DND-41 (cell line): ENCODE measurements at regions not wholly inside any gene's neighbourhood (a gene's known extent, or its start where the extent isn't known, plus 50 kb on each side); places are given as distances from the start of the nearest gene placed in this dataset.

Experiments used
- ATAC-seq: fragments of 200-7000 bp; cut with Tn5 transposase; 3 replicates; pipeline ENCODE4 v1.9.1; 2021; ENCODE audit warnings: low read depth; ENCODE audit not compliant: insufficient read depth
- DNase-seq: peaks from one replicate; pipeline ENCODE4 v3.0.0-alpha.2; 2020
- H2AFZ ChIP-seq: 2 replicates; pipeline ENCODE4 v1.6.0; 2012; ENCODE audit warnings: low read depth, low read length
- H3K27ac ChIP-seq: 2 replicates; pipeline ENCODE4 v1.5.1; 2012; ENCODE audit warnings: low read length, inconsistent platforms
- H3K27me3 ChIP-seq: fragments of 200-600 bp; sonication (generic); 2 replicates; pipeline ENCODE4 v1.6.0; 2012; ENCODE audit warnings: low read length, mild to moderate bottlenecking, inconsistent platforms; ENCODE audit not compliant: insufficient read depth, poor library complexity
- H3K36me3 ChIP-seq: 2 replicates; pipeline ENCODE4 v1.5.1; 2012; ENCODE audit warnings: low read length, inconsistent platforms; ENCODE audit not compliant: insufficient read depth
- H3K4me1 ChIP-seq: 2 replicates; pipeline ENCODE4 v1.5.1; 2012; ENCODE audit warnings: mild to moderate bottlenecking, low read length; ENCODE audit not compliant: insufficient read depth
- H3K4me2 ChIP-seq: 2 replicates; pipeline ENCODE4 v1.6.0; 2012; ENCODE audit warnings: mild to moderate bottlenecking, moderate library complexity, low read length, inconsistent platforms; ENCODE audit not compliant: insufficient read depth
- H3K4me3 ChIP-seq, 2 experiments: fragments of 200-600 bp in 1 of 2; shearing (Covaris generic) in 1 of 2; 2 replicates each; pipeline ENCODE4 v1.5.1; 2012 to 2016; ENCODE audit warnings: inconsistent platforms in 2 of 2, low read length in 2 of 2, mild to moderate bottlenecking in 2 of 2, low read depth in 1 of 2, moderate library complexity in 1 of 2
- H3K79me2 ChIP-seq: 2 replicates; pipeline ENCODE4 v1.6.0; 2012; ENCODE audit warnings: low read length, inconsistent platforms; ENCODE audit not compliant: insufficient read depth
- H3K9ac ChIP-seq: 2 replicates; pipeline ENCODE4 v1.6.0; 2012; ENCODE audit warnings: low read depth, mild to moderate bottlenecking, inconsistent platforms, low read length, moderate library complexity
- H3K9me3 ChIP-seq: 2 replicates; pipeline ENCODE4 v1.5.1; 2012; ENCODE audit warnings: low read length, moderate library complexity, mild to moderate bottlenecking, inconsistent platforms; ENCODE audit not compliant: insufficient read depth, severe bottlenecking
- H4K20me1 ChIP-seq: 2 replicates; pipeline ENCODE4 v1.6.0; 2012; ENCODE audit warnings: low read length; ENCODE audit not compliant: insufficient read depth
- EZH2 ChIP-seq: IDR thresholded peaks from 3 replicates; pipeline ENCODE4 v1.6.1; 2012; ENCODE audit warnings: borderline replicate concordance, low read depth, mild to moderate bottlenecking, moderate library complexity, low read length, inconsistent platforms; ENCODE audit not compliant: severe bottlenecking
- TF ChIP-seq, protein P1 (sequence below): IDR thresholded peaks from 2 replicates; pipeline ENCODE4 v1.5.1; 2012; ENCODE audit warnings: borderline replicate concordance, low read length, moderate library complexity, mild to moderate bottlenecking; ENCODE audit not compliant: poor library complexity, severe bottlenecking; ENCODE audit errors: extremely low read depth

- no peak overlapping the region for H3K4me2 ChIP-seq
- H3K9me3 ChIP-seq, result no peaks in the 10 kb centered on the region
- H3K27ac ChIP-seq, result no peak overlapping the region
- no peaks in the 10 kb centered on the region for H4K20me1 ChIP-seq
- no peak overlapping the region for H2AFZ ChIP-seq
- ATAC-seq (no peak), DNase-seq (no peak)
- no peaks in the 10 kb centered on the region for H3K27me3 ChIP-seq
- no peaks in the 10 kb centered on the region for H3K79me2 ChIP-seq
- H3K36me3 ChIP-seq, result no peaks in the 10 kb centered on the region
- no peaks in the 10 kb centered on the region for H3K4me1 ChIP-seq
- H3K9ac ChIP-seq, result no peak overlapping the region
- no peak overlapping the region for H3K4me3 ChIP-seq
- no peak for TF ChIP-seq EZH2
- TF ChIP-seq, protein P1, sequence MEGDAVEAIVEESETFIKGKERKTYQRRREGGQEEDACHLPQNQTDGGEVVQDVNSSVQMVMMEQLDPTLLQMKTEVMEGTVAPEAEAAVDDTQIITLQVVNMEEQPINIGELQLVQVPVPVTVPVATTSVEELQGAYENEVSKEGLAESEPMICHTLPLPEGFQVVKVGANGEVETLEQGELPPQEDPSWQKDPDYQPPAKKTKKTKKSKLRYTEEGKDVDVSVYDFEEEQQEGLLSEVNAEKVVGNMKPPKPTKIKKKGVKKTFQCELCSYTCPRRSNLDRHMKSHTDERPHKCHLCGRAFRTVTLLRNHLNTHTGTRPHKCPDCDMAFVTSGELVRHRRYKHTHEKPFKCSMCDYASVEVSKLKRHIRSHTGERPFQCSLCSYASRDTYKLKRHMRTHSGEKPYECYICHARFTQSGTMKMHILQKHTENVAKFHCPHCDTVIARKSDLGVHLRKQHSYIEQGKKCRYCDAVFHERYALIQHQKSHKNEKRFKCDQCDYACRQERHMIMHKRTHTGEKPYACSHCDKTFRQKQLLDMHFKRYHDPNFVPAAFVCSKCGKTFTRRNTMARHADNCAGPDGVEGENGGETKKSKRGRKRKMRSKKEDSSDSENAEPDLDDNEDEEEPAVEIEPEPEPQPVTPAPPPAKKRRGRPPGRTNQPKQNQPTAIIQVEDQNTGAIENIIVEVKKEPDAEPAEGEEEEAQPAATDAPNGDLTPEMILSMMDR, result no peak
Observed at GRCh38 chr2:41647468-41648050, 400.3 kb upstream of the PKDCC start.

DNA sequence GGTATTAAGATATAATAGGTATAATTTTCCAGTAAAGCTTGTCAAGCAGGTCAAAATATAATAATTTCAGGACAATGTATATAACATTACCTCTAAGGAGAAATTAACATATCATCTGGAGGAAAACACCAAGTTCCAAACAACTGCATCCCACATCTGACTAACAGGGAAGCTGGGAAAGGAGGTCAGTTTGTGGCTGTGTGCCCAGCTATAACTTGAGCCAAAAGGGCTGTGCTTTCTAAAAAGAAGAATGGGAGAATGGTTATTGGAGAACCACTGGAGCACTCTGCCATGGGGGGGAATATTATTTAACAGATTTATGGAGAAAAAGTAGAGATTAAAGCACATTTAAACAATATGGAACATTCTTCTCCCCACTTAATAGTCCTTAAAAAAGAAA lies 390.6 kb upstream of the PKDCC start:
- no peaks in the 10 kb centered on the region for H3K79me2 ChIP-seq
- H3K4me2 ChIP-seq, result no peak overlapping the region
- no peak overlapping the region for H3K9ac ChIP-seq
- no peaks in the 10 kb centered on the region for H3K36me3 ChIP-seq
- DNase-seq (no peak), ATAC-seq (no peak)
- H3K4me1 ChIP-seq, result no peaks in the 10 kb centered on the region
- H2AFZ ChIP-seq, result no peak overlapping the region
- TF ChIP-seq EZH2, result no peak
- TF ChIP-seq, protein P1, result no peak
- no peak overlapping the region for H3K4me3 ChIP-seq
- no peaks in the 10 kb centered on the region for H3K9me3 ChIP-seq
- H3K27ac ChIP-seq, result no peak overlapping the region
- no peaks in the 10 kb centered on the region for H3K27me3 ChIP-seq
- H4K20me1 ChIP-seq, result no peaks in the 10 kb centered on the region

DNA sequence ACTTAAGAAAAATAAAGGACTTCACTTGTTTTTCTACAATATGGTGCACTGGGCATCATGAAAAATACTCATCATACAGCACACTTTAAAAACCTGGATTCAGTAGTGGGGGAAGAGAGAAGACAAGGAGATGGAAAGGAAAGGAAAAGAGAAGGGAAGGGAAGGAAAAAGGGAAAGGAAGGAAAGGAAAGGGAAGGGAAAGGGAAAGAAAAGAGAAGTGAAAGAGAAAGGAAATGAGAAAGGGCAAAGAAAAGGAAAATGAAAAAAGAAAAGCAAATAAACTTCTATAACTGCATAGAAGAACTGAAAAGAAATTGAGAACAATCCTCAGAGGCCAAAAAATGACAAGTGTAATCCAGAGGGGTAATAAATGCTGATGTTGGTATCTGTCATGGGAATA lies 388.1 kb upstream of the PKDCC start:
- DNase-seq (no peak), ATAC-seq (no peak)
- no peak overlapping the region for H3K4me2 ChIP-seq
- no peak overlapping the region for H3K9ac ChIP-seq
- no peaks in the 10 kb centered on the region for H3K27me3 ChIP-seq
- TF ChIP-seq, protein P1, result no peak
- TF ChIP-seq EZH2, result no peak
- no peak overlapping the region for H3K4me3 ChIP-seq
- H2AFZ ChIP-seq, result no peak overlapping the region
- no peaks in the 10 kb centered on the region for H3K4me1 ChIP-seq
- H3K79me2 ChIP-seq, result no peaks in the 10 kb centered on the region
- no peaks in the 10 kb centered on the region for H3K9me3 ChIP-seq
- H3K36me3 ChIP-seq, result no peaks in the 10 kb centered on the region
- H3K27ac ChIP-seq, result no peak overlapping the region
- H4K20me1 ChIP-seq, result no peaks in the 10 kb centered on the region

DNA sequence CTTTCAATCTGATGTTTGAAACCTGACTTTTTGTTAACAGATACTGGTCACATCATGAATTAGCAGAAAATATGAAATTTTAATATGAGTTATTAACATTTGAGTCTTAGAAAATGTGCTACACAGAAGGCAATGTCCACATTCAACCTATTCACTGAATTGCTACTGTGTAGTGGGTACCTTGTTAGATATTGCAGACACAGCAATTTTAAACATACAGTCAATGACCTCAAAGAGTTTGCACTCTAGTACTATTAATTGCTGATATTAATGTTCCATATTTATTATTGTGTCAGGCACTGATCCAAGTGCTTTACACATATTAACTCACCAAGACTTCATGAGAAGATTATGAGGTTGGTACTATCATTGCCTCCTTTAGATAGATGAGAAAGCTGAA lies 385.4 kb upstream of the PKDCC start:
- Histone ChIP-seq H3K4me1 (no peaks in the 10 kb centered on the region), H3K4me2 (no peak overlapping the region), H3K27me3 (no peaks in the 10 kb centered on the region), H3K9ac (no peak overlapping the region), H3K9me3 (no peaks in the 10 kb centered on the region), H3K4me3 (no peak overlapping the region), H4K20me1 (no peaks in the 10 kb centered on the region), H3K79me2 (no peaks in the 10 kb centered on the region), H3K27ac (no peak overlapping the region), H2AFZ (no peak overlapping the region), H3K36me3 (no peaks in the 10 kb centered on the region)
- ATAC-seq (no peak), DNase-seq (no peak)
- TF ChIP-seq EZH2, result no peak
- TF ChIP-seq, protein P1, result no peak
